Keratinocyte (primary cell): ENCODE measurements at regions not wholly inside any gene's neighbourhood (a gene's known extent, or its start where the extent isn't known, plus 50 kb on each side); places are given as distances from the start of the nearest gene placed in this dataset.

Experiments used
- CTCF ChIP-seq, 3 experiments: IDR thresholded peaks in 1 of 3; conservative IDR thresholded peaks in 1 of 3; optimal IDR thresholded peaks in 1 of 3; 2 replicates in 2 of 3; 3 replicates in 1 of 3; pipeline versions ENCODE3 to v1.5.1; 2011; ENCODE audit warnings: low read length in 3 of 3, mild to moderate bottlenecking in 3 of 3, moderate library complexity in 2 of 3, control low read depth in 1 of 3, inconsistent platforms in 1 of 3; ENCODE audit not compliant: insufficient read depth in 2 of 3; ENCODE audit errors: extremely low read depth in 1 of 3
- EZH2 ChIP-seq: IDR thresholded peaks from one replicate; pipeline ENCODE4 v1.6.1; 2012; ENCODE audit warnings: inconsistent platforms, mild to moderate bottlenecking, low read length, moderate library complexity

DNA sequence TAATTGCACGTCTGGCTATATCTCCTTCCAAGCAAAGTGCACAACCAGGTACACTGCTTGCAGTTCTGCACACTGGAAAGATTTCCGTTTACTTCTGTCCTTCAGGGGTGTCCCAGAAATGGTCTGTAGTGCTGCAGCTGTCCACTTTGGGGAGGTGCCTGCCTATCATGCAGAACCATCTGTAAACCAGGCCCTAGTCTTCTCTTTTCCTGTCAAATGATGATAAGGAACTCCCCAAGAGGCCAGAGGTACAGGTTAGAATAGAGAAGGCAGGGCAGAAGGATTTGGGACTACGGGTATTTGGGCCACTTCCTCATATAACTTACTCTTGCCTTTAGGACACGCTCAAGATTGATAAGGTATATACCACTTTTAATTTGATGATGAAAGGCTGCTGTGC, 746.9 kb downstream of the FAT4 start:
- no peak for TF ChIP-seq CTCF (optimal IDR thresholded peaks at IDR 0.05 in 1 of 3, IDR thresholded peaks at IDR 0.05 in 1 of 3, conservative IDR thresholded peaks at IDR 0.05 in 1 of 3; ENCODE audit: extremely low read depth in 1 of 3, insufficient read depth in 2 of 3, low read length in 3 of 3)
- TF ChIP-seq EZH2: no peak
